Uterus (tissue), 2 donors: ENCODE measurements at regions not wholly inside any gene's neighbourhood (a gene's known extent, or its start where the extent isn't known, plus 50 kb on each side); places are given as distances from the start of the nearest gene placed in this dataset.

Experiments
- POLR2A ChIP-seq, 2 donors: fragments of 450-650 bp; IDR thresholded peaks; one replicate each; pipeline ENCODE4 v1.6.1; 2016; ENCODE audit warnings: antibody characterized with exemption in 2 of 2, mild to moderate bottlenecking in 1 of 2, moderate library complexity in 1 of 2
- TF ChIP-seq, protein P1 (sequence below), 4 experiments: fragments of 200-600 bp in 2 of 4; fragments of 450-650 bp in 2 of 4; sonication (generic) in 2 of 4; IDR thresholded peaks; one replicate each; pipeline ENCODE4 v1.5.1; 2016 to 2019; ENCODE audit warnings: antibody characterized with exemption in 4 of 4, mild to moderate bottlenecking in 2 of 4, moderate library complexity in 1 of 4

GRCh38 chr6:142698751-142699150 is 246.2 kb downstream of the HIVEP2 start:
- TF ChIP-seq, protein P1, sequence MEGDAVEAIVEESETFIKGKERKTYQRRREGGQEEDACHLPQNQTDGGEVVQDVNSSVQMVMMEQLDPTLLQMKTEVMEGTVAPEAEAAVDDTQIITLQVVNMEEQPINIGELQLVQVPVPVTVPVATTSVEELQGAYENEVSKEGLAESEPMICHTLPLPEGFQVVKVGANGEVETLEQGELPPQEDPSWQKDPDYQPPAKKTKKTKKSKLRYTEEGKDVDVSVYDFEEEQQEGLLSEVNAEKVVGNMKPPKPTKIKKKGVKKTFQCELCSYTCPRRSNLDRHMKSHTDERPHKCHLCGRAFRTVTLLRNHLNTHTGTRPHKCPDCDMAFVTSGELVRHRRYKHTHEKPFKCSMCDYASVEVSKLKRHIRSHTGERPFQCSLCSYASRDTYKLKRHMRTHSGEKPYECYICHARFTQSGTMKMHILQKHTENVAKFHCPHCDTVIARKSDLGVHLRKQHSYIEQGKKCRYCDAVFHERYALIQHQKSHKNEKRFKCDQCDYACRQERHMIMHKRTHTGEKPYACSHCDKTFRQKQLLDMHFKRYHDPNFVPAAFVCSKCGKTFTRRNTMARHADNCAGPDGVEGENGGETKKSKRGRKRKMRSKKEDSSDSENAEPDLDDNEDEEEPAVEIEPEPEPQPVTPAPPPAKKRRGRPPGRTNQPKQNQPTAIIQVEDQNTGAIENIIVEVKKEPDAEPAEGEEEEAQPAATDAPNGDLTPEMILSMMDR (IDR thresholded peaks at IDR 0.05), result no peak
- TF ChIP-seq POLR2A (IDR thresholded peaks at IDR 0.05), result no peak
